Islet of Langerhans (tissue), 1 donor: ENCODE measurements at regions not wholly inside any gene's neighbourhood (a gene's known extent, or its start where the extent isn't known, plus 50 kb on each side); places are given as distances from the start of the nearest gene placed in this dataset.

Source experiments
- FAIRE-seq: peaks from one replicate; lab custom pipeline; 2011; peaks lifted over from hg19 to GRCh38; lab: Jason Lieb, UNC

DNA sequence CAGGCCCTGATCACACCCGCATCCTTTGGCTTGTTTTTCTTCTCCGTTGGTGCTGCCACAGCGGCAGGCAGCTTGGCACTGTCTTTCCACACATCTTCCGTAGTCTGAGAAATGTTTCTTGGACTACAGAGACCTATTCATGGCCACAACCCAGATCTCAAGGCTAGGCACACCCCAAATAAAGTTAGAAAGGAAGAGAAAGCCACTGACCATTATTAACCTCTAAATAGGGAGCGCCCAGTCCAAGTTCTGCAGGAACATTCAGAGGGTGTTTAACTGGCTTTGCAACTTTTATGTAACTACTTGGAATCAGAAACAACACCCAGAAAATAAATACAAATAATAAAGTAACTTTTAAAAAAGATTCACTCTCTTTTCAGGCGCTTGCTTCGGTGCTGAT is 124.8 kb upstream of the NEDD9 start:
- no peak for FAIRE-seq

DNA sequence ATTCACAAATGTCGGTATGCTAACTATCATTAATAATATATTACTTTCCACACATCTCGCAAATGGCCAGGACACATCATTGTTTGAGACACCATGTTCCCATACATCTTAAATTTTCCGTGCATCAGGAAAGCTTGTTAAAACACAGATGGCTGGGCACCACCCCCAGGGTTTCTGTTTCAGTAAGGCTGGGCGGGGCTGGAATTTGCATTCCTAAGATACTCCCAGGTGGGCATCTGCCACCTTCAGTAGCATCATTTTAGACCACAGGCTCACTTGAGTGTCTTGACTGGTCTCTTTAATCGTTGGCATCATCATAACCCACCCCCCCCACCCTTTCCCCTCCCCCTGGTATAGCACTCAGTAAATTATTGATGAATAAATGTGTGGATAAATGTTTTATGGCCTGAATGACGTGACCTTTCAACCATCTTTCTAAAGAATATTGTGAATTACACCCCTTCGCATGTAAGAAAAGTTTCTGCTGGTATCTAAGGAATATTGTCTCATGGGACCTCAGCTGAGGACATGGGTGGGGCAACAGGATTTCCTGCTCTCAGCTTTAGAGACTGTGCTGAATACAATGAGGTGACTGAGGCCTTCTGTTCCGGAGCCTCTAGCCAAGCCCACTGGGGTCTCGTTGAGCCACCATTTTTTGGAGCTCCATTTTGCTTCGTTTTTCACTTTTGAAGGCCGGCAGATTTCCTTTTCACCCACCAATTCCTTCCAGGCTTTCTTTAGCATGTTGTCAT is 124.1 kb upstream of the NEDD9 start:
- no peak for FAIRE-seq

DNA sequence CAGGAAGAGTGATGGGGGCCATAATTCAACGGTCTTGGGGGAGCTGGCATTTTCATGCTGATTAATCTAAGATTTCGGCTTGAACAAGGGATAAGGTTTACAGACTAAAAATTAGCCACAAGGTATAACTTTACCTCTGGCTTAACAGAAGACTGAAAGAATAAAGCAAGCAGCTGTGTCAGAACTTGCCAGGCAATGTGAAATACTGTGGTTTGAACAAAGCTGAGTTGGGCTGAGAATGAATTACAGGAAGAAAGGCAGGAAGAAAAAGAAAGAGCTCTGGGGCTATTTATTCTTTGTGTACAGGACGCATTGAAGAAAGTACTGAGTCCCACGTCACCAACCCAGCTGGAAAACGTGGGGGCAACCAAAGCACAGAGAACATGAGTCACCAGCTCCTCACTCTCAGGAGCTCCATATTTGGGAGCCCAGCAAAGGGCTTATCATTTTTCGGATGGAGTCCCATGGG is 121.5 kb upstream of the NEDD9 start:
- no peak for FAIRE-seq

DNA sequence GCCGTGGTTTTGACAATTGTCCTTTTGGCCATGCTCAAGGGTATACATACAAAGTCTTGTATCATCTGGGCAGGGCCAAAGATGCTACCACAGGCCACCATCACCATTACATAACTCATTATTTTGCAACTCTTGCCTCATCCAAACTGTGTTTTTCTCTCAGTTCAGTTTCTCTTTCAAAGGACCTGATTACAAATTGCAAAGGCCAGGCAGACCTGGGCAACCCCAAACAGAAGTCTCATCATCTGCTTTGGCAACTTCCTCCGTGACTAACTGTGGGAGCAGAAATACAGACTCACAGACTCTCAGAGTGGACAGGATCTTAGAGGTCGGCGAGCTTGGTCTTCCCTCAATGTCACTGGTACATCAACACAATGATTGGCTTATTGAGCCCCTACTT is 117.8 kb upstream of the NEDD9 start:
- FAIRE-seq: no peak

DNA sequence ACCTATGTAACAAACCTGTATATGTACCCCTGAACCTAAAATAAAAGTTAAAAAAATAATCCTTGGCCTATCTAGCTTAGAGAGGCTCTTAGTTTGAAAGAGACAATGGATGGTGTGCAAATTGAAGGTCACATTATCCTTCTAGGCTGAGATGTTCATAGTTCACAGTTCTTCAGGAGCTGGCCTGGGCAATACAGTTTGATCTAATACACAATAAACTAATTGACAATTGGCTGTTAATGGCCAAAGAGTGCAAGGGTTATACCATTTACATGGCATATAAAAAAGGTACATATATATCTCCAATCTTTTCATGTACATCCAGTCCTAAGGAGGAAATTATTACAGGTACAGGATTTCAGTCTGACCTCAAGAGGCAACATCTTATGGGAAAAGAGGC is 117.4 kb upstream of the NEDD9 start:
- FAIRE-seq: no peak

DNA sequence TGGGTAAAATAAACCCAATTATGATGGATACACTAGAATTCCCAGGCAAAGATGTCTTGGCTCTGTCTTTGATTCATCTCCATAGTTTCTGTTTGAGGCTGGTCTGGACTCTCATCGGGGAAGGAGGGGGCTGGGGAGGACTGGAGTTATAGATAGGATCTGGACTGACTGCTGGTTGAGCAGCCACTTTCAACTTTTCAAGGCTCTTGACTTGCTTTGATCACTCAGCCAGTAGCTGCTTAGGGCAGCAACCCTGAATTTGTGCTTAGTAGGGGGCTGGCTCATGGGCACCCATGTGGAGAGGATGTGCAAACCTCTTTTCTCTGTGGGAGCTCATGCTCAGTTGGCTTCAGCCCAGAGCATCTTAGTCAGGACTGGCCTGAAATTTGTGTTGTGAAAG is 114.0 kb upstream of the NEDD9 start:
- no peak for FAIRE-seq

DNA sequence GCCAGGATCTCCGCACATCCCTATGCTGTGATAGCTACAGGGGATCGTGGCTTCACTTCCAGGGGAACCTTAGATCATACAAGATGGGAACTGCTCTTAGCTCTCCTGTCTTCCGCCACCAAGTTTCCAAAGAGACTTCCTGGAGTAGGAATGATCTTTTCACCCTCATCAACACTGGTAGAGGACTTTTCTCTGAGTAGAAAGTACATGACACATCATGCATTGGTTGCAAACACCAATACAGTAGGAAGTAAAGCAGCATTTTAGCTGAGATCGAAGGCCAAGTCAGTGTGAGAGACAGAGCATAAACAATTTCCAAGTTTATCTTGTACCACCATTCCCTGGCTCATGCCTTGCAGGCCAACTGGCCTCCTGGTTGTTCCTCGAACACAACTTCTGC is 113.1 kb upstream of the NEDD9 start:
- no peak for FAIRE-seq

DNA sequence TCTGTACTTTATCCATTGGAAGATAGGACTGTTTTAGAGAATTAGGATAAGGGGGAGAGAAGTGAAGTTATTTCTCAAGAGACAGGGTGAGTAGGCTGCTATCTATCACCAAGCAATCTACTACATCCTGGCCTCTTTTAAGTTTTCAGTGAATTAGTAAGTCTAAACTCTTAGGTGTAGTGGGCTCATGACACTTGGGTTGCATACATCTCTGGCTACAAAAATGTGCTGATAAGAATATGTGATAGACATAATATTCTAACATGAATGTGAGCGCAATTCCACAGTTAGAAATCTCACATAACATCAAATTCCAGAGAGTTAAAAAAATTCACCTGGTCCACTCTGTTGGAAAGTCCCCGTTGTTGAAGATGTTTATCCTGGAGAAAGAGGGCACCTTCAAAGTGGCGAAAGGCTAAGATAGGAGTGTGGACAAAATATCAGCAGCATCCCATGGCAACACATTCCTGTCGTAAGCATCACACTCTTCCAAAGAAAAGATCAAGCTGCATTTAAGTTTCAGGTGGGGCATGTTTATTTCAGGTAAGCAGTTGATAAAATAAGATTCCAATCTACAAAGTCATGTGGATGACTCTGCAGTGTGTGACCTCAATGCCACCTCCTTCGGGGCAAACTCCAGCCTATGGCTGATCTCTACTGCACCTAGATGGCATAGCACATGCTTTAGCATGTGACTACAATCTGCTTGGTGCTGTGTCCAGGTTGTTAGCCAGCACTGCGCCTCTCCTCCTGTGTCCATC is 111.7 kb upstream of the NEDD9 start:
- FAIRE-seq: no peak

DNA sequence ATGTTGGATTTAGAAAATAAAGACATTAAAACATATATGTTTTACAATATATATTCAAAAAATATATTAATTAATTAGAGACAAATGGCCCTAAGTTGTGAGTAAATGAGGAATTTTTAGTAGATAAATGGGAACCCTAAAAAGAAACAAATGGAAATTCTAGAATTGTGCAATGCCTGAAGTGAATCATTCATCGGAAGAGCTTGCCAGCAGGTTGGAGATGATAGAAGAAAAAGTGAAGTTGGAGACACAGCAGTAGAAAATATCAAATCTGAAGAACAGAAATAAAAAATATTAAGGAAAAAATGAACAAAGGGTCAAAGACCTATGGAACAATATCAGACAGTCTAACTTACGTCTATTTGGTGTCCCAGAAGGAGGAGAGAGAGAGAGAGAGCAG is 109.4 kb upstream of the NEDD9 start:
- no peak for FAIRE-seq

DNA sequence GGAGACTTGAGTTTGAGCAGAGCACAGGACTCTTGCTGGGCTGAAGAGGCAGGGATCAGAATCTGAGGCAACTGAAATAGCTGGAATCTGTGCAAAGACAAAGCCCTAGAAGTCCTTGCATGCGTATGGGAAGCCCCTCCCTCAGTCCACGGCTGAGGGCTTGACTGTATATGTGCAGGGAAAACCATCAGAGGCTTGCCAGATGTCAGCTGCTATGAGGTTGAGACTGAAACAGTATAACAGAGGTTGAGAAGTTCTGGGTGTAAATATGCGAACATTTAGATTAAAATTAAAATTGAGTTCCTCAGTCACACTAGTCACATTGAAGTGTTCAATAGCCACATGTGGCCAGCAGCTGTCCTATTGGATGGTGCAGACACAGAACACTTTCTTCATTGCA is 108.8 kb upstream of the NEDD9 start:
- FAIRE-seq: no peak

DNA sequence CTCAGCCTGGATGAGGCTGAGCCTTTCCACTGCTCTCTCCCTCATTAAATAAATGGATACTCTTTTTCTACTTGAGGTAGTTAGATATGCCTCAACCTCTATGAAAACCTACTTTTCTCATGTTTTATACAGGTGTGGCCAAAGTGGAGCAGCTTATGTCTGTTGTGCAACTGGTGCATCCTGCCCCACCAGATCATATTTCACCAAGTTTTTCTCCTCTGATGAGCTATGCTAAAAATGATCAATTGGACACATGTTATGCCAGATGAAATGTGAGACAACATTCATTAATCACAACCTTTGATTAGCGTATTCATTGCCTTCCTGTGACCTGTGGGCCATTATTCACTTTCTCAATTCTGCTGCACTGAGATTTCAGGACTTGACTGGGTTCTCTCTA is 106.9 kb upstream of the NEDD9 start:
- no peak for FAIRE-seq

DNA sequence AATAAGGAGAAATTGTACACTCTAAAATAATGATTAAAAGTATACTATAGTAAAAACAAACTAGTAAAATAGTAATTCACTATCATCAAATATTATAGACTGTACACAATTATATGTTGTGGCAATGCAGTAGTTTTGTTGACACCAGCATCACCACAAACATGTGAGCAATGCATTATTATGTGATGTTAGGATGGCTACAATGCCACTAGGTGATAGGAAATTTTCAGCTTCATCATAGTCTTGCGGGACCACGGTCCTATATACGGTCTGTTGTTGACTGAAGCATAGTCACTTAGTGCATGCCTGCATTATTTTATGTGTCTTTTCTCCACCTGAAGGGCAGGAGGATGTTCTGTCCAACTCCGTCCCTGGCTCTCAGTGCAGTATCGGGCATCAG is 104.8 kb upstream of the NEDD9 start:
- no peak for FAIRE-seq

DNA sequence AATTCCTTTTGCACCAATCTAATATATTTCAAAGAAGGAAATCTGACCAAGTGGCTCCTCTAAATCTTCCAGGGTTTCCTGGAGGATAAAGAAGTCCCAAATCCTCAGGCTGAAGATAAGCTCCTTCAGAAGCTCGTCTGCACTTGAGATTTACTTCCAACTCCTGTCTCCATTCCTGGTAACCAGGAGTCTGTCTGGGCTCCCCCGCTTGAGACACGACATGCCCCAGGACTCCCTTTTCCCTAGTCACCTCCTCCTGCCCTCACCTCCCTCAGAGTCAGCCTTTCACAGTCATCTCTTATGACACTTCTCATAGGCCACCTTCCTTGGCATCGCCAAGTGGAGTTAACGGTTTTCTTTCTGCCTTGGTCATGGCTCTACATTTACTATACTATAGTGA is 103.4 kb upstream of the NEDD9 start:
- FAIRE-seq: no peak

DNA sequence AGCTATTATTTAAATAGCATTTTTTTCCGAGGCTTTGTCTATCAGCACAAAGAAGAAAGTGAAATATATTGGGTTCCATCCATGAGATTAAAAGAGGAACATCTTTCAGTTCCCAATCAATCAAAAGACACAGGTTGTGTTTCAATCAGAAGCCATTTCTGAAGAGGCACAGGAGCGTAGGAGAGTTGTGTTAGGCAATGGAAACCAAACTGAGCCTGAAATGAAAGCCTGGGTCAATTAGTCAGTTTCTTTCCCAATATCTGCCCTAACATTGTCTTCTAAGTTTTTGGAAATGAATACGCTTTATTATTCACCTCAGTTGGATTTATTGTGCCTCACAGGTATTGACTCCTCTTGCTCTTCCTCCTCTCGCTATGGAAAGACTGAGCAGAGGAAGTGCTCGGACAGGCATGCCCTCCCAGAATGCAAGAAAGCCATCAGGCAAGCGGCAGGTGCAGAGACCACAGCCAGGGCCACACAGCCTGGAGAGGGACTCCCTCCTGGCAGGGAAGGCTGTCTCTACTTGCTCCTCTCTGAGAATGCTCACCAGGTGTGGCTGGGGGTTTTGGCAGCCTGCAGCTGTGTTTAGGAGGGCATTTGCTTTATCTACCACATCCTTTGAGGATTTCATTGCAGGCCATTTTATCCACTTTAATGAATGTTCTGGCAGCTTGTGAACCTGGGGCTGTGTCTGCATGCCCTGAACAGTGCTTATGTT is 100.8 kb upstream of the NEDD9 start:
- no peak for FAIRE-seq

DNA sequence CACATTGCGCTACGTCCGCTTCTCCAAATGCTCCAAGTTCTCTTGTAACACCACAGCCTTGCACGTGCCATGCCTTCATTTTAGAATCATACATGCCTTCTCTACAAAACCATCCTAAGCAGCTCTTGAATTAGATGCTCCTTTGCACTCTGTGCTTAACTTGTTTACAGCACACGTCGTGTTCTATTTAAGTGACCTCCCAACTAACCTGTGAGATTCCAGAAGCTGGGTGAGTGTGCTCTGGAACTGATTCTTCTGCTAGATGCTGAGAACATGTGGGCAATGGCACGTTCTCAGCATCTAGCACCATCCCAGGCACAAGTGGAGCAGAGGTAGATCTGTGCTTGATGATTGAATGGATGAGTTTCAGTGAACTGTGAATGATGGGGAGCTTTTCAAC is 100.0 kb upstream of the NEDD9 start:
- no peak for FAIRE-seq

DNA sequence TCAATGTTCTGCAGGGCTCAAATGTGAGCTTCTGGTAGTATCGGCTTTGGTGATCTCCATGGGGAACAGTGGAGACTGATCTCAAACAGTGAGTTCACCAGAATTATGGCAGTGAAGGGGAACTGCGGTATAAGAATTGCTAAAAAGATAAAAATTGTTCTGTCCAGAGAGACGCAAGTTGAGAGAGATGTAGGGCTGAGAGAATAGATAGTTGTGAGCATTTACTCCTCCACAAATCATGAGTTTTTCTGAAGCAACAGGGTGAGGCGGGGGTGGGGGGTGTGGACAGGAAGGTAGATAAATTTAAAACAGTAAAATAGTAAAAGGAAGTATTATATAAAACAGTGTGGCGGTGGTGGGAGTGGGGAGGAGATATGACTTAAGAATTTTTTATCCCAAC is 98.6 kb upstream of the NEDD9 start:
- FAIRE-seq: no peak

DNA sequence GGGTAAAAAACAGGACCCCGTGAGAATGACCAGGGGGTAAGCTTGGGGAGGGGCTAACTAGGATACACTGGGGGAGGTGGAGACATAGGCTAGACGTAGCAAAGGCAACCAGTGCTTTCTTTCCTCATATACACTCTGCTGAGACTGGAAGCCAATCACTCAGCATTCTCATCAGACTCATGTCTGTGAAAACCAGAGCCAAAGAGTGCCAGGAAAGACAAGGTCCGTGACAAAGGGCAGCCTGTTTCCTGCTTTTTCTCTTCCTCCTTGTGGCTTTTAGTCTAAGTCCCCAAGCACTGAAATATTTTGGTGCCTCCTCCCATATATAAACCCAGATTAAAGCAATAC is 97.9 kb upstream of the NEDD9 start:
- no peak for FAIRE-seq

DNA sequence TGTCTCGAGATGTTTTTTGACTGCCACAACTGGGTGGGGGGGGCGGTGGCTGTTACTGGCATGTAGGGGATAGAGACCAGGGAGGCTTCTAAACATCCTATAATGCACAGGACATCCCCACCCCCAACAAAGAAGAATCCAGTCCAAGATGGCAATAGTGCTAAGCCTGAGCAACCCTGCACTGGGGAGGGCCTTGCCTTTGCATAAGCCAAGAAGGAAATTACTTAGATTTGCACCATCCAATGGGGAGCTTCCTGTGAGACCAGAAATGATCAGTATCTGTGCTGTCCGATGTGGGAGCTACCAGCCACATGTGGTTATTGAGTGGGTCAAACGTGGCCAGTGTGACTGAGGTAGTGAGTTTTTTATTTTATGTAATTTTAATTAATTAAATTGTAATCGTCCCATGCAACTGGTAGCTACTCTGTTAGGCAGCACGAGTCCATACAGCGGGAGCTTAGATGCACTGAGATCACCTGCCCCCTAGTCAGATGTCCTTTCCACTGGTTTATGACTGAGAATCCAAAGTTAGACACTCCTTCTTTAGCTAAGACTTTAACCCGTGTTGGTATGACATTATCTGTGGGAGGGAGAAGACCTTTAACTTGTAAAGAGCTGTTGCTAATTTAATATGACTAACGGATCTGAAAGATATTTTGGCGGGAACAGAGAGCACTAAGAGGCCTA is 97.4 kb upstream of the NEDD9 start:
- FAIRE-seq: no peak

DNA sequence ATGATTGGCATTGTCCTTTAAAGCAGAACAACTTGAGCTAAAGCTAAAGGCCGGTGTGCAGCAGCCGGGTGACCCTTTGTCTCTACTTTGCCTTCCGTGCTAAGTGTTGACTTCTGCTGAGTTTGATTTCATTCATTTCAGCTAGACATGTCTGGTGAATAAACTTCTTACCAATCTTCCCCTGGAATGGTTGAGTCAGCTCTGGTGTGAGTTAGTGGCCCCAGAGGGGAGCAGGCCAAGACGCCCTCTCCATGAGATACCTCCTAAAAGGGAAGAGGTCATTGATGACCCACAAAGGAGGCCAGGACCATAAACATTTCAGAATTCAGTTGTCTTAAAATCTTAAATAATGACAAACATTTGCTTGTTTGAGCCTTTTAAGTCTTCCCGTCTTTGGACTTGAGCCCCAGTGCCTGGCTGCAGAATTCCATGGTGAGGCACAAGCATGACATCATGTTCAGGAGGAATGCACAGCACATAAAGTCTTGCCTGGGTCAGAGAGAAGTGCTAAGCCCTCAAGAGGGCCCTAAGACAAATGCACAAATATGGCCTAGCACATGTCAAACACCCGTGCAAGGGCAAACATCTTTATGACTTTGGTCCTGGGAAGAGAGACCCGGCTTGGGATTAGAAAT is 96.3 kb upstream of the NEDD9 start:
- no peak for FAIRE-seq

DNA sequence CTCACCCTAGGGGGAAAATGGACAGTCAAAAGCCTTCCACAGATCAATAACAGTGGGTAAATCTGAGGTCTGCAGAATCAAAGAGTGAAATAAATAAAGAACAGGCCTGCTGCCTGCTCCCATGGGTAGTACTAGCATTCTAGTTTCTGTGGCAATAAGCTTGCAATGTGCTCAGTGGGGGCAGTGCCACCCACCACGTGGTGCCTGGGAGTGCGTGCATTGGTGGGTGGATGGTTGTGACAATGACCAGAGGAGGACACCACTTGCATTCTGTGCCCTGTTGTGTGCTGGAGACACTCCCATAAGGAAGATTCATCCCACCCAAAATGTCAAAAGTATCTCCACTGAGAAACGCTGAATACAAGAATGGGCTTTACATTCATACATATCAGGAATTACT is 95.5 kb upstream of the NEDD9 start:
- no peak for FAIRE-seq

DNA sequence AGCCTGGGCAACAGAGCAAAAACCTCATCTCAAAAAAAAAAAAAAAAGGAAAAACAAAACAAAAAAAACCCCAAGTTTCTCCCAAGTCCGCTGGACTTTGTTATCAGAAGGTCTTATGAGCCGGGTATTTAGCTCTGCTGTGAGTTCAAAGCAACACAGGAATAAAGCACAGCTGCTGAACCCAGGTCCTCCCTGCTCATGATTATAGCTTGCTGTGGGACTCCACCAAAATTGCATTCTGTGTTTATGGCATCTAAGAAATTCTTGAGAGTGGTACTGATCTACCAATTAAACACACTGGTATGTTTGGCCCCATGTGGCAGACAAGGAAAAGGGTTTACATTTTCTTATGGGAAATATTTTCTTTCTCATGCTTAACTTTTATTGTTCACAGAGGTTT is 93.6 kb upstream of the NEDD9 start:
- FAIRE-seq: no peak

DNA sequence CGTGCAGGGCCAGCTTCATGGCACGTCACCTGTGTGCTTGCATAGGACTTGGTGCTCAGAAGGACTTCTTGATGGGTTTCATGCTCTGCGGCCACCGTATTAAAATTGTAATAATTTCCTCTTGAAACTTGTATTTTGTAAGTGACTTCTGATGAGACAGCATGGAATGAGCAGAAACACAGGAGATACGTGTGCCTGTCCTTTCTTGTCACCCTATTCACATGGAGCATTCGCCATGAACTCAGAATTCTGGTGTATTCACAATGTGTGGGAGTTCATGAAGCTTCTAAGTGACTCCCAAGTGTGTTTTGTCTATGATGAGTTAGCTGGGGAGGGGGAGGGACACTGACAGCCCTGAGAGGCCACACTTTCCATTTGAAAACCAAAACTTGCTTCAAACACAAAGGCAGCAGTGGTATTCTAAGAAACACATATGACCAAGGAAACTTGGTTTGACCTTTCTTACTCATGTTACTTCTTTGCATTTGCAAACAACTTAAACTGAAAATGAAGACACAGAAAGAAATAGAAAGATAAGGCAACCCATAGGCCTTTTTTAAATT is 92.1 kb upstream of the NEDD9 start:
- FAIRE-seq: no peak
